NCI-H510A (cell line): ENCODE measurements at regions not wholly inside any gene's neighbourhood (a gene's known extent, or its start where the extent isn't known, plus 50 kb on each side); places are given as distances from the start of the nearest gene placed in this dataset.
A peak's percentile ranks its signal among the peaks of the same experiment; 100 is the strongest.
"Not testable (repeated sequence)": the region's sequence is repeated elsewhere in the genome, so short reads cannot be mapped to it uniquely, and the experiment has no call there.

Experiments
- DNase-seq: peaks from one replicate; lab custom pipeline; 2025; lab: John Stamatoyannopoulos, UW

GRCh38 chr1:177645491-177646190, 324.2 kb downstream of the SEC16B start:
- no peak for DNase-seq

DNA sequence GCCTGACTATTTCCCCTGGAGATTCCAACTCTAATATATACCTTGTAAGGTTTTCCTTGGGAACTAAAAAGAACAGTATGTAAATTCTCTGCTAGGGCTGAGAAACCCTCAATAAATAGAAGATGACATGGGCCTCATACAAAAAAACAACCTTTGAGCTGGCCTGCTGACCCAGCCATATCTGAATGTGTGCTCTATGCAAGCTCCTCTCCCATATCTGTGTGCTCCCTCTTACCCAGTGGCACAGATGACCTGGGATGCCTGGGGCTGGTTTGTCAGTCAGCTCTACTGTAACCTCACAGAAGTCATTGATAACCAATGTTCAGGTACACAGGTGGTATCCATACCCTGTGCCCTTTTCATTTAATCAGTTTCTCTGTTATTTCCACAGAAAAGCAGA, 329.2 kb downstream of the SEC16B start:
- no peak for DNase-seq

- DNase-seq = not testable (repeated sequence)
Measured at GRCh38 chr1:177634151-177634550, 335.7 kb downstream of the SEC16B start.

DNA sequence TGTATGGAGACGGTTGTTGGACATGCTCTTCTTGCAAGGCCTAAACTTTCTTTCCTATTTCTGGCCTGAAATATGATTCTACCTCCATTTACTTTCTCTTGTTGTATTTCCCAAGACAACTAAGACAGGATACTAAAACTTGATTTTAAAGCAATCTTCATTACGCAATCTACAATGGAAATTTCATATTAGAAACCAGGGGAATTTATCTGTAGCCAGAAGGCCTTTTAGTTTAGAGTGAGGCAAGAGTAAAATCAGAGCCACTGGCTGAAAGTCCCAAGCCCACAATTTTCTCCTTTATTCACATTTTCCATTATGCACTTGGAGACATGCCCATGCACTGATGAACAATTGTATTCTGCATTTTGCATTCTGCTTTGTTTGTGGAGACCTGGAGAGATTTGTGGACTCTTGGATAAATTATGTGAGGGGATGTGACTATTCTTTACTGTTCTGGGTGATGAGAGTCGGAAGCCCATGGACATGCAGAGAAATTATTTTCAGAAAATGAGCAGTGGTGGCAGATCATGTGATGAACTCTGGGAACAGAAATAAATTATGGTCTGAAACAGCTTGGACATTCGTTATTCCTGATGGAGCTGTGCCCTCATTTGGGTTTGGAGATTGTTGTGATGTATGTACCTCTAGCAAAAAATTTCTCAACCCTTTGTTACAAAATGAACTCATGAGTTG, 336.8 kb downstream of the SEC16B start:
- no peak for DNase-seq

GRCh38 chr1:177631770-177632169, 338.1 kb downstream of the SEC16B start:
- no peak for DNase-seq

- no peak for DNase-seq
Measured at GRCh38 chr1:177629526-177629925, 340.3 kb downstream of the SEC16B start.

GRCh38 chr1:177627148-177627910, 342.5 kb downstream of the SEC16B start:
- no peak for DNase-seq

DNA sequence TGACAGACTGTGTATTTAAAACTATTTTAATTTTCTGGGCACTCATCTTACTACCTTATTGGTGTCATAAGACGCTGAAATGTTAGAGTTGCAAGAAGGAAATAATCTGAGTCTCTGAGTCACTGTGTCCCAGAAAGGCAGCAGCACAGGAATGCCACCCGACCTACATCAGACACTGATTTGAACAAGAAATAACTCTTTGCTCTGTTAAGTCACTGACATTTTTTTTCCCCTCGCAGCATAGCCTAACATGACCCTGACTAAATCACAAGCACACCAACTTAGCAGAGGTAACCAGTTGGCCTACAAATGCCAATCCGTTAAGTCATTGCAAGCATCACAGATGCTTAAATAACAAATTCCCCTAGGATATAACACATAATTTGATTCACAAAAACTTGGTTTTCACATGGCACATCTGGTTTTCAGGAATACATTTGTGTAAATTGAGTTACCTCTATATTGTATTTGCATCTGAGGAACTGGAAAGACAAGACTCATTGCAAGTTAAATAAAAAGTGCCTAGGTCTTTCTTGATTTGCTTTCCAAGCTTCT, 349.1 kb downstream of the SEC16B start:
- no peak for DNase-seq

- DNase-seq = peak; percentile 51
Measured at GRCh38 chr1:177615251-177615650, 354.6 kb downstream of the SEC16B start.

DNA sequence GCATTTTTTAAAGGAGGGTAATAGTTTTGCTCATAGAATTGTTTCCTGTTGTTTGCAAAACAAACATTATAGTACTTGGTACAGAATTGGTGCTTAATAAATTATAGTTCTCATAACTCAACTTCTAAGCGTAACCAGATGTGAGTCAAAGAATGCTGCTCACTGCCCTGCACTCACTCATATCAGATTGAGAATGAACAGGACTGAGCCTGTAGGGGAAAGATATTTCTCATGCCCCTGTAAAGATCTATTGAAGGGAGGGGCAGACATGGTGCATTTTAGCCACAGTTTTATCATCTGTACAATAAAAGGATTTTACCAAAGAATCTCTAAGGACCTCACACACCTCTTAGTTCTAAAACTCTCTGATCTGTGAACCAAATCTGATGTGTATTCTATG, 358.5 kb downstream of the SEC16B start:
- no peak for DNase-seq

DNA sequence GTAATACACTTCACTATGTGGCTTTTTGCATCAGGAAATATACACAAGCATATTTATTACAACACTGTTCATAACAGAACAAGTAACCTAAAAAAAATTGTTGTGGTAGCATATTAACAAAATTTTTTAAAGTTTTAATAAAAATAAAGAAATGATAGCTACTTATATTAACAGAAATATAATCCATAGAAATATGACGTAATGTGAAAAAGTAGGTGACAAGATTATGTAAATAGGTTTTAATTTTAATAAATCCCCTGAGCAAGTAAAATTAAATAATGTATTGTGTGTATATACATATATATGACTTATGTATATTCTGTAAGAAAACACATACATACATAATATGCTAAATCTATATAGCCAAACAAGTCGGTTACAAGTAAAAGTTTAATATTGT, 359.9 kb downstream of the SEC16B start:
- DNase-seq = no peak

- DNase-seq = no peak
Measured at GRCh38 chr1:177600936-177601335, 368.9 kb downstream of the SEC16B start.

DNA sequence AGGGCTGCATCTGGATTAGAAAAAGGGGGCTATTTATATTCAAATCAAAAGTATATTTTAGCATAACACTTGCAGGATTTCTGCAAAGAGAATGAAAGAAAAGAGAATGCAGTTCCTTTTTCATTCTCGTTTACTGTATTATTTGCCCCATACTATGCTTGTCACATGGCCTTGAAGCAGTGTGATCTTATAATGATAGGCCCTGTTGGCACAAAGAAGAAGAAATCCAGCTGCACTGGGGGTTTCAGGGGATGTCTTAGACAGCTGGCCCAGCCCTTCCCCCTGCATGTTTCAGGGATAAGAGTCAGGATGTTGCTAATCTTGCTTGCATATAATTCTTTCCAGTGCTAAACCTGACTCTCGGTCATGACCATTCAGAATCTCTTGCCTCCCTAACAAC, 369.5 kb downstream of the SEC16B start:
- DNase-seq = no peak

- no peak for DNase-seq
Measured at GRCh38 chr1:177597393-177597792, 372.5 kb downstream of the SEC16B start.

DNA sequence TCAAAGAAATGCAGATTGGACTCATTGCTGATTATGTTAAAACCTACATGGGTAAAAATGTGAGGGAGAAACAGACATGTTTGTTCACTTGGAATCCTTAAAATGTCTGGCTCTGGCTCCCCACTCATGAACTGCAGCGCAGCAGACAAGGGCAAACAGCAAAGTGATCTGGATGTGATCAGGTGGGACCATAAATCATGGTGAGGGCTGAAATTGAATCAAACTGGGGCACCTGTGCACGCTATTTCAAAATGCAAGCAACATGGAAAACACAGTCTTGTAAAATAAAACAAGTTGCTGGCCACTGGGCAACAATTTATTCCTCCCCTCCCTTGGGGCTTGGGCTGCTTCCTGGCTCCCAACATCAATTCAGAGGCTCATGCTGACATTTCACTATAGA, 373.4 kb downstream of the SEC16B start:
- no peak for DNase-seq

GRCh38 chr1:177593105-177593504, 376.8 kb downstream of the SEC16B start:
- DNase-seq = no peak

- DNase-seq = no peak
Measured at GRCh38 chr1:177592624-177593023, 377.2 kb downstream of the SEC16B start.

- no peak for DNase-seq
Measured at GRCh38 chr1:177591155-177591554, 378.7 kb downstream of the SEC16B start.

GRCh38 chr1:177589166-177589565, 380.7 kb downstream of the SEC16B start:
- DNase-seq = peak; percentile 19

DNA sequence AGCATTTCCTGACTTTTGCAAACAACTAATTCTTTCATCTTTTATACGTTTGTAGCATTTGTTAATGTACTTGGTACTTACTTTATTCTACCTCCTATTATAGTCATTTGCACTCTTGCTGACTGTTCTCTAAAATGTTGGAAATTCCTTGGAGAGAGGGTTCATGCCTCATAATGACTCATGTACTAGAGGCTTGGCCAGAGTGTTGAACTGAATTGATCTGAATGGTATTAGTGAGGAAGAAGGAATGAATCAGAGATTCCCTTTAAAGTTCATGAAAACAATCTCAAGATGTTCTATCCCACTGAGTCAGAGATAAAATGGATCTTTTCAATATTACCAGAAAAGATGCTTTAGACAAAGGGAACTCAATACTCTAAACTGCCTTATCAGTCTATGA, 383.4 kb downstream of the SEC16B start:
- DNase-seq = no peak

- peak; percentile 74 for DNase-seq
Measured at GRCh38 chr1:177585302-177586220, 384.3 kb downstream of the SEC16B start.

DNA sequence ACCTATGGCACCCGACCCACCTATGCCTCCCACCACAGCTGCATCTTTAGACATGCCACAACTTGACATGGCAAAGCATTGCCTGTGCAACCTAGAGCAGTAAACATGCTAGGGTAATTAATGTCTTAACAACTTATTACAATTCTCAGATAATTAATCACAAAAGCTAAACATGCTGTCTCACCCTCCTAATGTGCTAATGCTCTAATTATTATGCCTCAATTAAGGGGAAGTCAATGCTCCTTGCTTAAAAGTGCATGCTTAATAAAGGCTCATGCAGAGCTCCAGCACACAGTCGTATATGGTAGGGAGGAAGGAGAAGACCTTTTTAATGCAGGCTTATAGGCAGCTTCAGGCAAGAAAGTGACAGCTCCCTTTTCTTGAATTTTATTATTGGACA, 396.0 kb downstream of the SEC16B start:
- no peak for DNase-seq
